HG03520 (cell line): ENCODE measurements at regions not wholly inside any gene's neighbourhood (a gene's known extent, or its start where the extent isn't known, plus 50 kb on each side); places are given as distances from the start of the nearest gene placed in this dataset.

Experiments used
- ATAC-seq: cut with Tn5 transposase; IDR thresholded peaks from one replicate; pipeline ENCODE4 v1.9.1; 2021; ENCODE audit warnings: mild to moderate bottlenecking, moderate library complexity; ENCODE audit not compliant: unreplicated experiment

DNA sequence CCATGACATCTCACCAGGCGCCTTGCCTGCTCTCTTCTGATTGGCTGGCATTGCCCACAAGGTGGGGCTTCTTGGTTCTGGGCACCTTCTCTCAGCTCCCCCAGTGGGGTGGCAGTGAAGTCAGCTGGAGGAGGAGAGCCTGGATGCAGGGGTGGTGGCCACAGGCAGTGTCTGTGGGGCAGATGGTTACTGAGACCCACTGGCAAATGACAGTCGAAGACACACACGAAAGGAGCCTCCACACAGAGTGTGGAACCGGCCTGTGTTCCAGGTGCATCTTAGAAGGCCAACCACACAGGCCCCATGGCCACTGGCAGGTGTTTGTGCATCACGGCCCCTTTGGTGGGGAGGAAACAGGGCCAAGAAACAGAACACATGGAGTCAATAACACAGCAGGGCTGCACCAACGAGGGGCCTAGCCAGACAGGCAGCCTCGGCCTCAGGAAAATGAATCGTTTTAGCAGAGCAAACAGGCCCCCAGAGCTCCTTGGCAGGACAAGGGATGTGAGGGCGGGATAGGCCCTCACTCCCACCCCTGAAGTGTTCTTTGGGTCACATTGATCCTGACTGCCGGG lies 683.4 kb downstream of the TBC1D22A start:
- ATAC-seq = no peak

DNA sequence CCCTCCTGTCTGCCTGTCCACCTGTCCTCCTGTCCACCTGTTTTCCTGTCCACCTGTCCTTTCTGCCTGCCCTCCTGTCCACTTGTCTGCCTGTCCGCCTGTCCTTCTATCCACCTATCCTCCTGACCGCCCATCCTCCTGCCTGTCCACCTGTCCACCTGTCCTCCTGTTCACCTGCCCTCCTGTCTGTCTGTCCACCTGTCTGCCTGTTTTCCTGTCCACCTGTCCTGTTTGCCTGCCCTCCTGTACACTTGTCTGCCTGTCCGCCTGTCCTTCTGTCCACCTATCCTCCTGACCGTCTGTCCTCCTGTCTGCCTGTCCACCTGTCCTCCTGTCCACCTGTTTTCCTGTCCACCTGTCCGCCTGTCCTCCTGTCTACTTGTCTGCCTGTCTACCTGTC lies 682.8 kb downstream of the TBC1D22A start:
- ATAC-seq = no peak

DNA sequence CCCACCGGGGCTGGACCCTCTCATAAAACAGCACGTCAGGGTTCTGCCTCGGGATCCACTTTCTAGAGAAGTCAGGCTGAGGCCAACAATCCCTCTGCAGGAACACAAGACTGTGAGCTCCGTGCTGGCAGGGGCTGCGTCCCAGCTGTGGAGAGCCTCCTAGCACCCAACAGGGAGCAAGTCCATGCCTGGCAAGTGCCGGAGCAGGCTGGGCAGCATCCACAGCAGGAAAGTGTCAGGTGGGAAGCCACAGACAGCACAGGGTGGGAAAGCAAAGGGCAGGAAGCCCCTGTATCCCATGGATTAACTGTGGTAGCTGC lies 682.3 kb downstream of the TBC1D22A start:
- no peak for ATAC-seq

DNA sequence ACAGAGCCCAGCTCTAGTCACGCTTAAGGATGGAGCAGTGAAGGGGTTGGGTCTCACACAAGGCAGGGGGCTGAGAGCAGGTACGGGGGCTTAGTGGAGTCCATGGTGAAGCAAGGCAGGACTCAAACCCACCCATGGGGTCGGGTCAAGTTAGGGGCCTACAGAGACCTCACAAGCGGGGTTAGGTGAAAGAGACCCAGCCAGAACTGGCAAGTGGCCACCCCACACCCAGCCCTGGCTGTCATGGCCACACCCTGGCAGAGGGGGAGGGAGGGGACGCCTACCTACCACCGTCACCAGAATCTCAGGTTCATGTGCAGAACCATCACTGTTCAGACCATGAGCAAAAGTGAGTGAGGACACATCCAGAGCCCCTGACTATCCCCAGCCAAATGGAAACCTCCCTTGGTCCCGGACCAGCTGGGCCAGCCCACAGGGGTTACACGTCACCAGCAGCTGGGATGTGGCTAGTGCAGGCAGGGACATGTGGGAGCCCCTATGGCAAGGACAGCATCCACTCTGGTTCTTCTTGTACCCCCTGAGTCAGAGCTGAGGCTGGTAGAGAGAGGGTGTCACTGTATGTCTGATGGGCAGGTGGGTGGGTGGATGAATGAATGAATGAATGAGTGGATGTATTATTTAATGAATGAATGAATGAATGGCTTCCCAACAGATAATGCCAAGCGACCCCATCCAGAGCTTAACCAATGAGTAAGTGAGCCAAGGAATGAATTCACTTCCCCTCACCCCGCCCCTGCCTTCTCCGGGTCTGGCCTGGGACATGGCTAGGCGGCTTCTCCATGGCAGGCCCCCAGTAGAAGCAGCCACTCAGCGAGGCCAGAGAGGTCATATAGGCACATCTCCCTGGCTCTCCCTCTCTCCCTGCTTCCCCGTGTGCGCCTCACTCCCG lies 681.6 kb downstream of the TBC1D22A start:
- ATAC-seq = no peak

DNA sequence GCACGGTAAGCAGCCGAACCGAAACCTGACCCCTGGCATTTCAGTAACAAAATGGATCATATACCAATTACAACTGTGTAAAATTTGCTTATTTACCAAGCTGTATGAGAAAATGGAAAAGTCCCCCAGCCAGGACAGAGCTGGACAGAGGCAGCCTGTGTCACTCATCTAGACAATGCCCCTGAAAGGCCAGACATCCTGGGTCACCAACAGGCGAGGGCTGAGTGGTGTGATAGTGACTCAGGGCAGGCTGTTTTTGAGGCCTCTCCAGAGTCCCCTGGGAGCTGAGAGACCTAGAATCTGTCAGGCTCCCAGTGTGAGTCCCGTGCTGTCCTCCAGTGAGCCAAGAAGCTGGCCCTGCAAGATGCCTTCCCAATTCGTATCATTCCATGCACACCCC lies 680.4 kb downstream of the TBC1D22A start:
- no peak for ATAC-seq

DNA sequence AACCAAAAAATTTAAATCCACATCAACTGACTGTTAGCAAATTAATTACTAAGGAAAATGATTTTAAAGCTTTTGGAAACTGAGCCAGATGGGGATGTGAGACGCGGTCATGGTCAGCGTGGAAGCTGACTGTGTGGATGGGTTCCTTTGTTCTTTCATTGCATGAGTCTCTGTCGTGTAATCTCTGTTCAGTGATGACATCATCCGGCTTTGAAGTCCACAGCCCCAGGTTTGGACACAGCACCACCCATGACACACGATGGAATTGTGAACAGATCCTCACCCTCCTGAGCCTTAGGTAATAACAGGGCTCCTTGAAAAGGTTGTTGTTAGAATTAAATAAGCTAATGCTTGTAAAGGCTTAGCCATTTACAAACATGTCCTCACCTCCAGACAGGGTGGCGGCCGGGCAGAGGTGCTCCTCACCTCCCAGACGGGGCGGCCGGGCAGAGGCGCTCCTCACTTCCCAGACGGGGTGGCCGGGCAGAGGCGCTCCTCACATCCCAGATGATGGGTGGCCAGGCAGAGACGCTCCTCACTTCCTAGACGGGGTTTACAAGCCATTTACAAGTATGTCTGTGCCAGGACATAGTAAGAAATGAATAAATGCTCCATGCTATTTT lies 677.3 kb downstream of the TBC1D22A start:
- ATAC-seq = no peak

DNA sequence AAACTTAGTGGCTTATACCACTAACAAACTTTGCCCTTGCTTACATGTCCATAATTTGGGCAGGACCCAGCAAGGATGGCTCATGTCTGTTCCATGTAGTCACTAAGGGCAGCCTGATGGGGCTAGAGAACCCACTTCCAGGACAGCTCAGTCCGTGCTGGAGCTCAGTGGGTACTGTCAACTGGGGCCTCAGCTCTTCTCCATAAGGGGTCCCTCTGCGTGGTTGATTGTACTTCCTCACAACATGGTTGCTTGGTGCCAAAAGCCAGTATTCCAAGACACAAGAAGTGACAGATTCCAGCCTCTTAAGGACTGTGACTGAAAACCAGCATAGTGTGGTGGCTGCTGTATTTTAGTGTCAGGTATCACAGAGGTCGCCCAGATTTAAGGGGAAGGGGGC lies 675.2 kb downstream of the TBC1D22A start:
- no peak for ATAC-seq

DNA sequence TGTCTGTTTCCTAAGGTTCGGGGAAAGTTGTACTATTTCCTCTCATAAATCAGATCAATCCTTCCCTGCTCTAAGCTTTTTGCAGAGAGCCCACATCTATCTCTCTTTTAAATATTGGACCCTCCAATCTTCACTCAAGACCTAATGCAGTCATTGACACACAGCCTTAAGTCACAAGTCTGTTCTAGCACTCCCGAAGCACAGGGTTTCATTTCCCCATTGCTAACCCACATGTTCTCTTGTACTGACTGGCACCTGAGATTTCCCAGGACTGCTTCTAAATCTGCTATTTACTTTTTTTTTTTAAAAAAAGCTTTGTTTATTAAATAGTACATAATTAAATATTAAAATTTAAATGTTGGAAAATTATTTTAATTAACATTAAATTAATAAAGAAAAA lies 674.7 kb downstream of the TBC1D22A start:
- ATAC-seq = no peak

DNA sequence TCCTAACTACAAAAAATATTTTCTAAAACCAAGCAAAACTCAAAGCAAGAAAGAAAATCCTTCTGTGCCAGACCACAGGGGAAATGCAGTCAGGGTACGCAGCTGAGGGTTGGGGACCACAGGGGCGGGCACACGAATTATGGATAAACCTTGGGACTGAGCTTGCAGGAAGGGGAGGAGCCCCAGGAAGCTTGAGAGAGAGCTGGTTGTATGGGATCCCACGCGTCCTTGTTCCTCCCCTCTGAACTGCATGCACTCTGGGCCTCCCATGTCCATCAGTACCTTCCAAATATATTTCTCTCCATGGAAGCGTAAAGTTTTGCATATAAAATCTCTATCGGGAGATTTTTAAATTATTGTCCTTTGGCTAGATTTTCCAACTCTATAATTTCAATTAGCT lies 673.4 kb downstream of the TBC1D22A start:
- ATAC-seq = no peak

DNA sequence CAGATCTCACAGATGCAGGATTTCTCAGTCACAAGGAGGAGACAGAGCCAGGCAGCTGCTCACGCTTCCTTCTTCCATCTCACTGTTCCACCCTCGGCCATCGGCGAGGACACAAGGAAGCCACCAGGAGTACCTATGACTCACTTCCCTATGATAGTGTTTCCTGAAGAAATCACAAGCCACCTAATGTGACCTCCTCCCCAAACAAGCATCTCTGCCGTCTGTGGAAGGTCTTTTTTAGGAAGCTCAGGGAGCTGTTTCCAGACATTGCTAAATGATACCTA lies 672.7 kb downstream of the TBC1D22A start:
- no peak for ATAC-seq

DNA sequence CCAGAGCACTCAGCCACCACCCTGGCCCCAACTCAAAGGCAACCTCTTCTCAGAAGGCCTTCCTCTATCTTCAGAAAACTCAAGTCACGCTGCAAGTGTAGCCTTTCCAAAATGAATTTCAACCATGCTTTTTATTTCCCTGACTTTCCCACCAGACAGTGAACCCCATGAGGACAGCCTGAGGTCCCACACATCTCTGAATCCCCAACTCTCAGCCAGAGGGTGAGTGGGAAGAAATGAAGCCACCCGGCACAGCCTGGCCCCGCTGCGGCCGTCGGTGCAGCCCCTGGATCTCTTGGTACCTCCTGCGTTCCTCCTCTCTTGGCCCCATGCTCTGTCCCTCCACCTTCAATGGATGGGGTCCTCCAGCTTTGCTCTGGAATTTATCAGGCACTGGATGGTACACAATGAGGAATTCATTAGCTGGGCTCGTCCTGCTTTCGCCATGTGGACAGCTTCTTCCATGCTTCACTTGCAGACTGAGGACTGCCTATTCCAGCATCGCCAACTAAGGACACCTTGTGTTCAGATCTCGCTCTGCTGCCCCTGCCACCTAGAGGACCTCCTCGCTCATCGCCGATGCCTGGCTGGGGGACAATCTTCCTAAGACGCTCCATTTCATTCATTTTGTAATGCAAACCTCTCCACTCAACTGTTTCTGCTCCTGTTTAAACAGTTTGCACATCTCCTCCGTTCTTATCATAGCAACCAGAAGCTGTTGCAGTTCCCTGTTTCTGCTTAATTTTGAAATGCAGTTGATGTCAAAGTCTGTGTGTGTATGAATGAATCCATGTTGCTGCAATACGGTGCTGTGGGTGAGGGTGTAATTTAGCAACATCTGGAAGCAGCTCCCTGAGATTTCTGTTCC lies 672.1 kb downstream of the TBC1D22A start:
- no peak for ATAC-seq

DNA sequence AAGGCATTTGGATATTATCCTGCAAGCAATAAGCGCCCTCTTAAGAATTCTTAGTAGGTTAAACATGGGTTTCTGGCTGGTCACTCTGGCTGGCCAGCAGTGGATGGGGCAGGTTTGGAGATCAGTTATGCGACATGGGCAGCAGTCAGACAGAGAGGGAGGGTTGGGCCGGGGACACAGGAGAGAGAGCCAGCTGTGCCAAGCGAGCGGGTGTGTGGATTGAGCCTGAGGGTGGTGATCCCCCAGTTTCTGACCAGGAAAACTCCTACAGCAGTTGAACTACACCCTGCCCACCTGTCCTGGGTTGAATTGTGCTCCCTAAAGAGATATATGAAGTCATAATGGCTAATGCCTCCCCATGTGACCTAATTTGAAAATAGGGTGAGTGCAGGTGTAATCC lies 671.2 kb downstream of the TBC1D22A start:
- no peak for ATAC-seq

DNA sequence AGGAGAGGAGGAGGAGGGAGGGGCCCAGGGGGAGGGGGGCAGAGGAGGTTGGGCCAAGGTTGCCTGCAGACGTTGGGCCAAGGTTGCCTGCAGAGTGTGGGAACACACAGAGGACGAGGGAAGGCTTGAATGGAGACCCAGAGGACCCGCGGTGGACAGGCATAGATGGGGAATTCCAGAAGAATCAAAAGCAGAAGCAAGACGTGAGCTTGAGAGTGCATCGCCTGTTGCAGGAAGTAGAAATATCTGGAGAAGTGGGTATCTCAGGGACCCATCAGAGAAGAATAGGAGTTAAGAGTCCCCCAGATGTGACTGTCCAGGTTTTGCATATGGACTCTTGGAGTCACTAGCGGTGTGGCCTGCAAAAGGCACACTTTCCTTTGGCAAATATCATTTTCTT lies 670.2 kb downstream of the TBC1D22A start:
- no peak for ATAC-seq

DNA sequence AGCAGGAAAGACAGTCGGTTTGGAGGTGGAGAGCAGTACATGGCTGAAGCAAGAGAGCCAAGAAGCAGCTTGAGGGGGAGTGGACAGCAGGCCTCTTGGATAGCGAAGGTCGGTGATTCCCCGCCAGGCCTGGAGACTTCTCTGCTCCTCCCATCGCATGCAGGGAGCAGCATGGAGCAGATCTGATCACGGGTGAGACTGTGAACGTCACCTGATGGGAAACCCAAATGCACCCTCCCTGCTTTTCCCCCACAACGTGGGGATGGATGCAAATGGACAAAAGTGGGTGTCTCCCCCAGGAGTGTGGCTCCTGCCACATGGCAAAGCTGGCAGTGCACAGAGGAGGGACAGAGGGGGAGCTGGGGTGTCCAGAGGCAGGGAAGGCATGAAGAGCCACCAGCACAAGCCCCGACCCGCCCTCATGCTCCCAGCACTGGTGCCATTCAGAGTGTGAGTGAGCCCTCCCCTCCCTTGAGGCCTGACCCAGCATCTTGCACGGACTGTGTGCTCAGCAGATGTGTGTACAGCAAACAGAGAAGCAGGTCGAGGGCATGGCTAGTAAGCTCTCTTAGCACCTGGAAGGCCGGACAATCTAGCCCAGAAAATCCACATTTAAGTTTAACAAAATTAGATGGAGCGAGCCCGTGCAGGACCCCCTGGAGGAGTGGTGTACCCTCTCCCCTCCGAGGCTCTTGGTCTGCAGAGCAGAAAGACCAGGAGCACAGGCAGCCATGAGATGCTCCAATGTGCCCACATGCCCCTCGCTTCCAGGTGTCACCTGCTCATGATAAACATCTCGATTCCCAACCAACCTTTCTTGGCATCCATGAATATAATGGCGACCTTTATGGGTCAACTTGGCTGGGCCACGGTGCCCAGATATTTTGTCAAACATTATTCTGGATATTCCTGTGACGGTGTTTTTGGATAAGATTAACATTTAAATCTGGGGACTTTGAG lies 661.7 kb downstream of the TBC1D22A start:
- no peak for ATAC-seq

DNA sequence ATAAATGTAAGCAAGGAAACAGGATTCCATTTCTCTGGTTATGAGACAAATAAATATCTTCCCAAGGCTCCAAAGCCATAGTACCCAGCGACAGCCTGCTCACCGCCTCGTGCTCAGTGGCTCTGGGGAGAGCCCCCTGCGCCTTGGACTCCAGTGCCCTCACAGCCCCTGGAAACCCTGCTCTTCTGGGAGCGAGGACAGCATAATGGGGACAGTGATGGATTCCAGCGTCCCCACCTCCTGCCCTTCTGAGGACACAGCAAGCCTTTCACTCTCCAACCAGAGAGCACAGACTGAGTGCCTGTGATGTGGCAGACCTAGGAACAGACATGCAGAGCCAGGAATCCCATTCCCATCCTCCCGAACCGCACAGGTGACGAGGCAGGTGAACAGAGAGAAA lies 660.8 kb downstream of the TBC1D22A start:
- no peak for ATAC-seq

DNA sequence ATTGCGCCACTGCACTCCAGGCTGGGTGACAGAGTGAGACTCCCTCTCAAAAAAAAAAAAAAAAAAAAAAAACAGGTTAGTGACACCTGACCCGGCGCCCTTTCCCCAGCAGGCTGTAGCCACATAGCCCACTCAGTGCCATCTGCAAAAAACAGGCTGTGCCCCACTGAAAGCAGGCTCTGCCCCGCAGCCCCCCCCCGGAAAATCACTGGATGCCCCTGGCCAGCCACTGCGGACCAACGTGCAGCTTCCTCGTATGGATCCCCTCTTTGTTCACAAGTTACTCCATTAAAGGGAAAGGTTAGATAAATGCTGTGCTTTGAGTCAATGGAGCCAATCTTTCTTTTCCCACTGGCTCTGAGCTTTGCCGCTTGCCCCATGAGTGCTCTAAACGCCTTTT lies 660.3 kb downstream of the TBC1D22A start:
- ATAC-seq = no peak

DNA sequence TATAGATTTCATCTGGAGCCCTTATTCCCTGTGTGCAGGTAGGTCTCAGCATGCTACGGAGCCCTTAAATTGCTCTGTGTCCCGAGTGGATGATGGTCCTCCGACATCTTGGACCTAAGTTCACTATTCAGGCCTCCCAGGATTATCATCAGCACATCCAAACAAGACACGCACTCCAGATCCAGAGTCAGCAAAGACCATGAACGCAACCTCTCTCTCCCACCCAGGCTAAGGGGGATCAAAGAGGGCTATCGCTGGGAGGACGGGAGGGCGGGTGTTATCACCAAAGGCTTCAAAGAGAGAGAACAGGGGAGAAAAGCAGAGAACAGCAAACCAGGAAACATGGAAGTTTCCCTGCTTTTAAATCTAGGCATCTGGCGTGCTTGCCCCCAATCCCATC lies 659.4 kb downstream of the TBC1D22A start:
- ATAC-seq = no peak

DNA sequence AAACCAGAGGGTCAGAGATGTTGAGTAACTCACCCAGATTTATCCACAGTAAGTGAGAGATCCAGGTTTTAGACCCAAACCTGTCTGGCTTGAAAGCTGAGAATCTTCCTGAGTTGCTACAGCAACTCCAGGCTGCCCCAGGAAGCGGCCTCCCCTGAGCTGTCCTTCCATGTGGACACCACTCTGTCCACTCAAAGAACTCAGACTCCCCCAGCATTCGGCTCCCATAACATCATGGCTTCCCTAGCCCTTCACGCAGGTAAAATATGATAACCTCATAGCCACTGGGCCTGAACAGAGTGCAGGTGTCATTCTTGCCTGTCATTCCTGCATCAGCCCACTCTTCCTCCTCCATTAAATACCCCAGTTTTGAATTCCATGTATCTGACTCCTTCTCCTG lies 657.8 kb downstream of the TBC1D22A start:
- no peak for ATAC-seq

DNA sequence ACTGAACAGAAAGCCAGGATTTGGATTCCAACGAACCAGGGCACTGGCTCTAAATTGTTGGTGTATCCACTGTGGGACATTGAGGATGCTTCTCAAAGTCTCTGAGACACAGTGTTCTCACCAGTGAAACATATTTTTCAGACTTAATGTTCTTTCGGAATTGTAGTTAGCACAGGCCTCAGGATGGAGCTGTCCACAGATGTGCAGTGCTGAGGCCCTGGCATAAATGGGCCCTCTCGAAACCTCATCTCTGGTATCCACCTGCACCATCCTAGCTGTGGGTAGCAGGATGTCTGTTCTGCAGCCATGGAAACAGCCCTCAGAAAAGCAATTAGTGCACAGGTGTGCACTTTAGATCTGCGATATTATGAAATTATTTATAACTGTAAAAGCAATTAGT lies 656.8 kb downstream of the TBC1D22A start:
- ATAC-seq = no peak

DNA sequence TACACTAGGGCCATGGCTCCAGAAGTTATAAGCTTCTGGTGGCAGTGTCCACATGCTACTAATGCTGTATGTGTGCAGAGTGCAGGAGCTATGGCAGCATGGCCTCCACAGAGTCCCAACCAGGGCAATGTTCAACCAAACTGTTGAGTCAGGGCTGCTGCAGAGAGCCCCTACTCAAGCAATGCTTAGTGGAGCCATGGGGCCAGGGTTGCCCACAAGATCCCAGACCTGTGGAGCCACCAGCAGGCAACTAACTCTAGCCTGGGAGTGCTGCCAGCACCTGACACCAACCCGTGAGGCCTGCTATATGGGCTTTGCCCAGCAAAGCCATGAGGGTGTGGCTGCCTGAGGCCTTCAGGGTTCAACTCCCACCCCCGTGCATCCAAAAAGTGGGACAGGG lies 655.2 kb downstream of the TBC1D22A start:
- ATAC-seq = no peak

DNA sequence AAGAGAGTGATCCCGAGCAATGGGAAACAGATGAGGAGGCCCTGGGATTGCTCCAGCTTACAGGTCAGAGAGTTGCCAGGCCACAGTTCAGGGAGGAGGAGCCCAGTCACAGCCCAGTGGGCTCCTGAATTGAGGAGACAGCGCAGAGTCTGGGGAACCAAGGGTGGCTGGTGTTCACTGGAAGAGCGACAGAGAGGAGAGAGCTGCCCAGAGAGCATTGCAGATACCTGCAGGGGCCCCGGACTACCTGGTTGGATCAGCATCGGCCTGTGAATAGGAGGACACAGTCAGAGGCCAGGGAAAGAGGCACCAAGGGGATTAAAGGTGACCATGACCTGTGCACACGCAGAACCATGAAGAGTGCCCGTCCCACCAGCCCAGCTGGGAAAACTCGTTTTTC lies 648.6 kb downstream of the TBC1D22A start:
- no peak for ATAC-seq
